HS-5 (cell line): ENCODE measurements at regions not wholly inside any gene's neighbourhood (a gene's known extent, or its start where the extent isn't known, plus 50 kb on each side); places are given as distances from the start of the nearest gene placed in this dataset.

Experiments
- DNase-seq: peaks from one replicate; pipeline ENCODE4 v3.0.0-alpha.2; 2012; ENCODE audit warnings: low read depth

DNA sequence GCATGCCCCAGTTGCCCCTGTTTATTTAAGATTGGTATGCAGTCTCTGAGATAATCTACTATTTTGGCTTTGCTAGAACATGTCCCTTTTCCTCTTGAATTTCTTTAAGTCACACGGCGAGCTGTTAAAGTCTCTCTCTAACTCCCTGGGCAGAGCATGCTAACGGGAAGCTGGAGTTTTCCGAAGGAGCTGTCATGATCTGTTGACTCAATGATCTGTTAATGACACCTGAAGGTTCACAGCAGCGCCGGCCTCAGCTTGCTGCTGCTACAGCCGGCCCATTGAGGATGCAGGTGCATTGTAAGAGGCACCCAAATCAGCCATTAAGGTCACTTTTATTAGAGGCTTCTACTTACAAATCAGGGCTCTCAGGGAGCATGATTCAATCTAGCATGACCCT, 1203.4 kb downstream of the MAT2B start:
- DNase-seq: no peak

DNA sequence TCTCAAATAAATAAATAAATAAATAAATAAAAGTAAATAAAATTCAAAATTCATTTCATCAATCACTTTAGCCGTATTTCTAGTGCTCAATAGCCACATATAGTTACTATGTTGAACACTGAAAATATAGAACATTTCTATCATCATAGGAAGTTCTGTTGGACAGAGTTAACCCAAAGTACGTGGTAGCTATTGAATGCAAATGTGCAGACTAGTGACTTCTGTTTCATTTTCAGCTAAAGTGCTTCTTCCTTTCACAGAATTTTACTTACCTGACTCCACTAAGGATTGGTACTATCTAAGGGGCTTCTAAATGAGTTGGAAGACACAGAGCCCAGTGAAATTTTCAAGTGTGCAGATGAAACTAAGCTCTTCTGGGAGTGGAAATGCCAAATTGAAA, 1208.3 kb downstream of the MAT2B start:
- DNase-seq: no peak

DNA sequence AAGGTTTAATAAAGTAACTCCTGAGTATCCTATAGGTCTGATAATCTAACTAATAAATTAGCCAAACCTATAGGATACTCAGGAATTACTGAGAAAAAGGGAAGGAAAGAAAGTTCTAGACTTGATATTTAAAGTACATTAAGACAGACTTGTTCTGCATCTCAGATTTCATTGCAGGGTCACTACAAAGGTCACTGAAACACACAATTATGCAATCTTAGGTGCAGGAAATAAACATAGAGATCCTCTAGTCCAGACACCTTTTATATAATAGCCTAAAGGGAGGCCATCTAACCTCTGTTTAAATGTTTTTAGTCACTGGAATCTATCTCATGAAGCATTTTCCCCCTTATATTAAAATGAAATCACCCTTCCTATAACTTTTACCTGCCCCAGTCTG, 1215.7 kb downstream of the MAT2B start:
- no peak for DNase-seq

DNA sequence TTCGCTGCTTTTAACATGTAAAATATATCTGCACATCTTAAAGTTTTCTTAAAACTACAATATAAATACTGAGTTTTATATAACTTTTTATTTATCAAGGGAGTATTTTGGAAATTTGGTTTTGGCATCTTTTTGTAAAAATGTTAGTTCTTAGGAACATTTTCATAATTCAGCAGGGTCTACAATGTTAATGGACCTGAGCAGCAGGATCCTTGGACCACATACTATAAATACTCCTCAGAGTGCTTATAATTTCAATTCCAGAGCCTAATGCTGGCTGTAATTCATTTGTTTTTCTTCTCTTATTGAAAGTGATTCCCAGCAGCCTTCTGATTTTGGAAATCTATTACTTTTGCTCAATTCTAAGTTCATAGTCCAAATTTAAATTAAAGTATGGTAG, 1216.2 kb downstream of the MAT2B start:
- no peak for DNase-seq

DNA sequence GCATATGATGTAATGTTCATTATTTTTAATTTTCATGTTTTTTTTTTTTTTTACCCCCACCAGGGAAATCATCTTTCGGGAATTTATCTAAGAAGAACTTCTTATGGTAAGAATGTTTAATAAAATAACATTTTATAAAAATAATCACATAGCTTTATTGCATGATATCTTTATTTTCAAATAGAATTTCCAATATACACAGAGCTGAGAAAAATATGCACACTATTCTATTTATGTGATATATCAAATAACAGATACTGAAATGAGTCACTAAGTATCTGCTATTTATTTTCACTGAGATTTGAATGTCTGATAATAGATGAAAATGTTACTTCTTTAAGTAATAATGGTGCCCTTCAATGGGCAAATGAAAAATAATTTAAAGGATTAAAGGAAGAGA, 1217.3 kb downstream of the MAT2B start:
- no peak for DNase-seq

DNA sequence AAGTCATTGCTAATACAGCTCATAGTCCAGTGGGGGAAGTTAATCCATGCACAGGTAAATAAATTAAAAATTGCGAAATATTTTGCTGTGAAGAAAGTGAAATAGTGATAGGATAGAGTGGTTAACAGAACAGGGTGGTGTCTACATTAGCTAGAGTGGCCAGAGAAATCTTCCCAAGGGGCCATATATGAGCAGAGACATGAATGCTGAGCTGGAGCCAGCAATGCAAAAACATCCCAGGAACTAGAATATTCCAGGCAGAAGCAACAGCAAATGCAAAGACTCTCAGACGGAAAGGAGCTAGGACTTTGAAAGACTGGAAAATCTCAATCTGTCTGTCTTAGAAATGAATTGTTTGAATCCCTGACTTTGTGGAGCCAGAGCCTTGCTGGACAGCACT, 1221.6 kb downstream of the MAT2B start:
- no peak for DNase-seq

DNA sequence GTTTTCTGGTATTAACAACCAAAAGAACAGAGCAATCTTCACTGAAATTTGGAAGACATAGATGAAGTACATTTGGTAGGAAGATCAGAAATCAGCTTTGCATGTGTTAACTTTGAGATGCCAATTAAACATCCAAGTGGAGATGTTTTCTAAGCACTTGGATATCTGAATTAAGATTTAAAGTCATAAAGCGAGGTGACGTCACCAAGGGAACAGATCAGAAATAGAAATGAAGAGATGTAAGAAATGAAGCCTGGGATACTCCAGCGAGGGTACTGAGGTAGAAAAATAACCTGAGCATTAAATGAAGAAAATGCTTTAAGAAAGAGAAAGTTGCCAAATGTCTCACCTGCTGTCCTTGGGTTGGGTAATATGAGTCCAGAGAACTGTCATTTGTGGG, 1223.3 kb downstream of the MAT2B start:
- no peak for DNase-seq

DNA sequence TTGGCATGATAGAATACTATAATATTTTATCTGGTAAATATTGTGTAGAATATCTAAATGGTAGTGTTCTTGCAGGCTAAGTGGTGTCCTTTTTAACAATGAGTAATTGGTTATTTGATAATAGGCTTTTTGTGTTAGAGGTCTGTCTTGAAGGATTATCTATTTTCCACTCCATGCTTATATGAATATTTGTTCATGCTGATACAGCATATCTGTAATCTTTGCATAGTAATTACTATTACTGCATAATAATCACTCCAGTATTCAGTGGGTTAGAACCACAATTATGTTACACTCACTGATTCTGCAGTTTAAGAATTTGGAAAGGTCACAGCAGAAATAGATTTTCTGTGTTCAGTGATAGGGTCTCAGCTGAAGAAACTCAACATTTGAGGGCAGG, 1229.9 kb downstream of the MAT2B start:
- no peak for DNase-seq

DNA sequence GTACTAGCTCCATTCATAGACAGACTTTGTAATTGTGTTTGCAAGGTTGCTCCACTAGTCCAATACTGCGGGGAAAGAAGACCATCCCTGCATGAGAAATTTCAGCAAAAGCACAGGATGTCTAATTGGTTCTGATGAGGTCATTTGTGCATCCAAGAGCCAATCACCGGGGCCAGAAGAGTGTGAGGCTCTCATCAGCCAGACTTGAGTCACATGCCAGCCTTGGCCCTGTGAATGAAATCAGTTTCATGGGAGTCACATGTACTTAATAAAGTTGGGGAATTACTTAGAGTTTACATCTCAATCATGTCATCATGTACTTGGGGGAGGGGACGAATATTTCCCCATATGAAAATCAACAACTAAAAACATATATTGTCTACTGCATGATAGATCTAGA, 1236.0 kb downstream of the MAT2B start:
- DNase-seq: no peak

DNA sequence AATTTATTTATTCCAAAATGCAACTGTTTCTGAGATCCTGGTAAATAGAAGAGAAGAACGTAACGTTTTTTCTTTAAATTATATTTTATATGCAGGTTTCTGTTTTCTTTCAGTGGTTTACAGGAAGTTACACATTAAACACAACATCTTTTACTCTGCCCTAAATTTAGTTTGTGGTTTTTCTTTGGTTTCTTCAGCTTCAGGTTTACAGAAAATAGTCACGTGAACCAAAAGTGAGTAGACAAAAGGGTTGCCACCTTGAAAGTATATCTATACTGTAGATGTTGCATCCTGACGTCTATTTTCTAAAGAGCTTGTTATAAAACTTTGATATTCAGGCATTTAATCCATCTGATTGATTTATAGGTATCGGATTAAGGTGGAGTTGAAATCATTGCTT, 1236.6 kb downstream of the MAT2B start:
- no peak for DNase-seq

DNA sequence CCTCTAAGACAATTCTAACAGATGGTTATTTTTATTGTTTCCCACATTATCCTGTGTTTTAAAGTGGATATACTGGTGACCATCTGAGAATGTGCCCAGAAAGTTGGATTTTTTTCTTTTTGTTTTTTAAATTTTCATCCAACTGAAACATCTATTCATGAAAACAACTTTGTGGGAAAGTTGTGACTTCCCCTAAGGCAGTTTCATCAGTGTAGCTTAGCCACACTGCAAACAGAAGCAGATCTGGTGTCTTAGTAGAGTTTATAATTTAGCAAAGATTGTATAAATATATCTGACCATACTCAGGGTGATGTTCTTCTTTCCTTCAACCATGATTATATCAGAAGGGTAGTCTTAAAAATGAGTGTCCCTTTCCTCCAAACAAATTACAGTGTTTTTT, 1241.3 kb downstream of the MAT2B start:
- DNase-seq: no peak

DNA sequence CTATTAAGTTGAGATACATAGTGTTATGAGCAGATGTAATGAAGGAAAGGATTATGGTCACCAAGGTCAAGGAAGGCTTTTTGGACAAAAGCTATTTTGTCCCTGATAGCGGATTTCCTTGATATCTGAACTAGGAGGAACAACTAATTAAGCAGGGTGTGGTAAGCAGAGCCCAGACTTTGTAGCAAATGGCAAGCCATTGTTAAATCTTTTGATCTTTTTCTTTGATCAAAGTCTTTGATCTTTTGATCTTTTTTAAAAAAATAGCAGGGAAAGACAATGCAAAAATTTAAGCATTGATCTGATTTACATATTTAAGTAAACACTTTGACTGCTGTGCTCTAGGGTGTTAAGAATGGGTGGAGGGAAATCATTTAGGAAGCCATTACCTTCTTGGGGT, 1242.0 kb downstream of the MAT2B start:
- DNase-seq: no peak

DNA sequence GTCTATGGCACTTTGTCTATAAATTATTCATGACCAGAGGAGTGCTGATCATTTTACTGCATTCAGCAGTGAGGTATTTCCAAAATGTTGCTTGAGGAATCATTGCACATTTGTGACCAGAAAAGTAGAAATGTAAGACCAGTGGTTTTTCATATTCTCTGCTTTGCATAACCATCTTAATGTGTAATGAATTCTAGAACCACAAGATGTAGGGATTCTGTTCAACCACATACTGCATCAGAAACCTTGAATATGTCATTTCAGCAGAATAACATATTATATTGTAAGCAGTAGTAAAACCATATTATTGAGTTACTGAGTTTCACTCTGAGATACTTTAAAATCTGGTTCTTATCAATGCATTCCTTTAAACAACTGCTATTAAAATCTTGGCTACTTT, 1243.4 kb downstream of the MAT2B start:
- no peak for DNase-seq

DNA sequence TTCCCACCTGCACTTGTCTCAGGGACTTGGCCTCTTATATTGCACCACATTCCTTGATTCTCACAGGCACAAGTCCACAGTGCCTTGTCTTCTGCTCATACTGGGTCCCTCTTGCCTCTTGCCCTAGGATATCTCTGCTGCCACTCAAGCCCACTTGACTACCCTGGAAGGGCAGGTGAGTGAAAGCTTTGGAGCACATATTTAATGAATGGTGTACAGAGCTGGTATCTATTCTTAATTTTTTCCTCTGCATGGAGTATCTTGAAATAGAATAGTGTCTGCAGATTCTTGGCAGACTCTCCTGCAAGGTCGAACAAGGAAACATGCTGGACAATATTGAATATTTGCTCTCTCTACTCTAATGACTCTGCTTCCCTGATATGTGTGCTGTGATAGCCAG, 1248.0 kb downstream of the MAT2B start:
- DNase-seq: no peak

DNA sequence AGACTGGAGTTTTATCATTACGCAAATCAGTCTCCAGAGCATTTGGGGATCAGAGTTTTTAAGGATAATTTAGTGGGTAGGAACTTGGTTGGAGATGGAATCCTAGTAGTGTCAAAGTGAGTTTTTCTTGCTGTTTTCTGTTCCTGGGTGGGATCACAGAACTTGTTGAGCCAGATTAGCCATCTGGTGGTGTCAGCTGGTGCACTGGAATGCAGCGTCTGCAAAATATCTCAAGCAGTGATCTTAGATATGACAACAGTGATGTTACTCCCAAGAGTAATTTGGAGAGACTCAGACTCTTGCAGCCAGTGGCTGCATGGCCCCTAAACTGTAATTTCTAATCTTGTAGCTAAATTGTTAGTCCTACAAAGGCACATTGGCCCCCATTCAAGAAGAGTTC, 1257.8 kb downstream of the MAT2B start:
- no peak for DNase-seq

DNA sequence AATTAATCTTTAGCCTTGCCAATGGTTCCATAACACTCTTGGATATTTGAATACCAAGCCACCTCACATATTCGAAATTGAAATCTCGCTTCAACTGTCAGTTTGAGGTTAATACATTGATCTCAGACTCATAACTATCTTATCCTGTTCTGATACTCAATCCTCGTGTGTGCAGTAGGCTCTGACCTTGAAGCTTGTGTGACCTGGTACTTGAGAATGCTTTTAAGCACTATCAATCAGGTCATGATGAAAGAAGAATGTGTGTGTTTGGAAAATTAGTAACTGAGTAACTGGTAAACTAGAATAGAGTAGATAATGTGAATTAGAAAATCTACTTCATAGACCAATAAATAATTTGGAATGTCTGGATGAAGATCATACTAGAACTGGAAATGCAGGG, 1266.7 kb downstream of the MAT2B start:
- DNase-seq: no peak

DNA sequence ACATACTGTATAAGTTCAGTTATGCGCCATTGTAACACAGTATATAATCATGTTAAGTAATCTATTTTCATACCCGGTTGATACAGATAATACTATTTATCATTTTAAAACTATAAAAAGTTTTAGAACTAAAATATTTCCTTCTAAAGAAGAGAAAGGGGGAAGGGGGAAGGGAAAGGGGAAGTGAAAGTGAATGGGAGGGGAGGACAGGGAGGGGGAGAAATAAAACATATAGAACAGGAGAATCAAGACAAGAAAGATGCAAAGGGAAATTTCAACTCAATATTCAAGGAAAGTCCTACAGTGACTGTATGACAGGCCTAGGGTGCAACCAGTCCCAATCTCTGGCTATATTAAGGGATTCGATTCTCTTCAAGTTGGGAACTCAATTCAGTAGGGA, 1278.8 kb downstream of the MAT2B start:
- DNase-seq: no peak

DNA sequence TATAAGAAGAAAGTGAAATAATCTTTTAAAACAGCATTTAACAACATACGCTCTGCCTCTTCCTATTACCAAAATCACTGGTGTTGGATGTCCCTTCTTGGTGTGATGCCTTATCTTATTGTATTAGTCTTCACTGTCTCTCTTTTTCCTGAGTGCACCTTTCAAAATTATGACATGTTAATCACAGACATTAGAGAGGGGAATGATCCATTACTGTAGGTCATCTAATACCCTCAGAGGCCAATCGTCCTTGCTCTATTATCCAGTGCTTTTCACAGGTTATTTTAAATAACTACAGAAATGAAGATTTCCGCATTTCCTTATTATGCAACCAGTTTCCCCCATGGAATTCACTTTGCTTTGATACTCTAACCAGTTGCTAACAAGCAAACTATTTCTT, 1292.7 kb downstream of the MAT2B start:
- no peak for DNase-seq

DNA sequence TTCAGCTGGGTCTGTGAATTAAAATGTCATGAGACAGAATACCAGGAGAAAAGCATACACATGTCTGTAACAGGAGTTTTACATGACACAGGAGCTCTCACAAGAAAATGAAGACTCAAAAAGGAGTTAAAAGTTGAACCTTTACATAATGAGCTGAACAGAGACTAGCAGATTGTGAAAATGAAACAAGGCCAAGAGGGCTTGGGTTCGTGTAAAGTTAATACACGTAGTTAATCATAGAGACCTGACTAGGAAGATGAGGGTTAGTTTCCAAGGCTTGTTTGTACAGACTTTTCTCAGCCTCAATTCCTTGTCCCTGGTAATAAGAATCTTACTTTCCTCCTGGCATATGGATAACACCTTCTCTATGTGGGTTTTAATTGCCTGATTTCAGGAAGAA, 1294.0 kb downstream of the MAT2B start:
- no peak for DNase-seq

DNA sequence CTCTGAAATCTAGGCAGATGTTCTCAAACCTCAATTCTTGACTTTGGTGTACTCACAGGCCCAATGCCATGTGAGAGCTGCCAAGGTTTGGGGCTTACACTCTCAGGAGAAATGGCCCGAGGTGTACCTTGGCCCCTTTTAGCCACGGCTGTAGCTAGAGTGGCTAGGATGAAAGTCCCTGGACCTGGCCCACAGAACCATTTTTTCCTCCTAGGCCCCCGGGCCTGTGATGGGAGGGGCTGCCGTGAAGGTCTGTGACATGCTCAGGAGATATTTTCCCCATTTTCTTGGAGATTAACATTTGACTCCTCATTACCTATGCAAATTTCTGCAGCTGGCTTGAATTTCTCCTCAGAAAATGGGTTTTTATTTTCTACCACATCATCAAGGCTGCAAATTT, 1296.5 kb downstream of the MAT2B start:
- DNase-seq: no peak

DNA sequence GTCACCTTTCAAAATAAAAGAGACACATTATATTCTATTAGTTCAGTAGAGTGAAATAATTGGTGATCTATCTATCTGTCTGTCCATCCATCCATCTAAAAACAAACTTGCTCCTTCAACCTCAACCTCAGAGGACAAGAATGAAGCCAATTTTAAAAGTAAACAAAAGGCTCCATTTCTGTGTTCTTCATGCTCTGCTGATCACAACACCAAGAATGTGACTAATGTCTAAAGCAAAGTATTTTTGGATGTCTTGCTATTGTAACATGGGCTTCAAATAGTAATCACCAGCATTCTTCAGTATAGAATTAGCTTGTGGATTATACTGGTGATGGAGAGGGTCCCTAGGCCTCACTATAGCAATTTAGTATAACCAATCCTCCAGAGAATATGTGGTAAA, 1304.4 kb downstream of the MAT2B start:
- DNase-seq: no peak

DNA sequence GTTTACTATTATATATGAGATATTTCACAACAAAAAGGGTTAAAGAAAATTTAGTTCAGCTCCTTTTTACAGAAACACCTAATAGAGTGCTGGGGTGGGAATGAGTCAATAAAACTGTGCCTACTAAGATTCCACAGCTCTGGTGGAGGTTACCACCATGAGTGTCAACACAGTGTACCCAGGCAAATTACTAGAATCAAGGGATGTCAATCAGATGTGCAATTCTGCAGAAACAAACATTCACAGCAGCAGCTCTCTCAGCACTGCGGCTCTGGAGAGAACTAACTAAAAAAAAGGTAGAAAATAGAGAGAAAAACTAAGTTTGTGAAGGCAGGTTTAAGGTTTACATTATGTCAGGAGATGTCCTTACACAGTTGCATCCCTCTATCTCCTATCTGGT, 1313.0 kb downstream of the MAT2B start:
- no peak for DNase-seq

DNA sequence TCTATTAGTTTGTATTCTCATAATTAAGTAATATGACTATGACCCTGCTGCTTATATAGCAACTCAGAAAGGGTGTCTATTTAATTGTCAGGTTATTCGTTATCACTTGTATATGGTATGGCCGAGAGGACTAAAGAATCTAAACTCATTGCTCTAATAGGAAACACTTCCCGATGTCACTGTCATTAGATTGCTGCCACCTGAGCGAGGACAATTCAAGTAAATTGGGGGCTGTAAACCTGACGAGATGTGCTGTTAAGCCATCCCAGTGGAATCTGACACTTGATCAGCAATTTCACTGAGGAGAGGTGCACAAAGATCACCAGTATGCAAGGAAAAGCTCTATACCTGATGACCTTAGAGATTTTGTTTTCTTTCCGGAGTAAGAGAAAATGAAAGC, 1319.3 kb downstream of the MAT2B start:
- no peak for DNase-seq

DNA sequence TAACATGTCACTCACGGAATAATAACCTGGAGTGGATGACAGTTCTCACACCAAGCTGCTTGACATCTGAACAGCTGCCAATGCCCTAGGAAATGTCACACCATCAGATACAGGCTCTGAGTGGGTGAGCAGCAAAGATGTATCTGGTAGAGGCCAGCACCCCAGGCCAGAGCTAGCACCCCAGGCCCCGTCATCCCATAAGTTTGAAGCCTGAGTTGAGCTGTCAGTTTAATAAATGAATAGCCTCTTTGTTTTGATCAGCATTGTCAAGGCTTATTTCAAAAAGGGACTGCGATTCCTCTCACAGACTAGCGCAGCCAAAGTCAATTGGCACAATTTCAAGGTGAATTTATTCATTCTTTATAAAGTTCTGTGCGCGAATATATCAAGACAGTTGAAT, 1327.1 kb downstream of the MAT2B start:
- DNase-seq: no peak

DNA sequence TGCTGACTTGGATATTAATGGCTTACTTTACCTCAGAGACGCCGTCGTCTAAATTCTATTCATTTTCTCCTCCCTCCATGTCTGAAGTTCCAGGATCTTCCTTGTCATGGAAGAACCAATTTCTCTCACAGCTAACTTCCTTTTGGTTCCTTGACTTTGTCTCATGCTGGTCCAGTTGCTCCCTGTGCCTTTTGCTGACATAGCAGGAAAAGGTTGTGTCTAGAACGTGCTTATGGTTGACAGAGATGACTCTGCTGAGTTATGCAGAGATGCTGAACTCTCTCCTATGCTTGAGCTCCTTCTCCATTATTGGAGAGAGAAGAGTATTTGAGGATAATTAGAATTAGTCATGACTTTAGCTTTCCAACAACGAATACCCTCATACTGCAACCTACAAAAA, 1338.9 kb downstream of the MAT2B start:
- DNase-seq: no peak

DNA sequence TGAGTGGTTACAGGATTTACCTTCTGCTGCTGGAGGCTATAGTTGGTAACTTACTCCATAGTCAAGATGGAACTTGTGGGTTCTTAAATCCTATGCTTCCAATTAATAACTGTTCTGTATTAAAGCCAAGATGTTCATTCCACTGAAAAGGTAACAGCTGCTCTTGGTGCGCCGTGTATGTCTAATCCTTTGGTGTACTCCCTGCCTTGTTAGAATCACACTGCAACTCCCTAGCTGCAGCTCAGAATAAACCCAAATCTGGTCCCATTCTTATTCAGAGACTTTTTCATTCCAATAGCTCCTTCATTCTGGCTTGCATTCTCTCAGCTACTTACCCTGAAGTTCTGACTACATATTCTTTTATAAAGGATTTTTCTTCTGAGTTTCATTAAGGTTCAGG, 1355.5 kb downstream of the MAT2B start:
- no peak for DNase-seq
